Stimulated activated memory B cell treated with anti-CD40 and anti-IgM and Interleukin-4, amounts not matched to agents 10 μg/mL and 1 μg/mL and 100 μg/mL, for 72 hours (primary cell): ENCODE measurements at regions not wholly inside any gene's neighbourhood (a gene's known extent, or its start where the extent isn't known, plus 50 kb on each side); places are given as distances from the start of the nearest gene placed in this dataset.
"Not testable (repeated sequence)": the region's sequence is repeated elsewhere in the genome, so short reads cannot be mapped to it uniquely, and the experiment has no call there.

Experiments used
- ATAC-seq: fragments of 150-1000 bp; cut with Tn5 transposase; 2 replicates; pipeline ENCODE4 v1.10.0; 2021
- H3K27ac Mint-ChIP-seq: one replicate; pipeline ENCODE4 v1.8.0; 2022; ENCODE audit warnings: mild to moderate bottlenecking, mixed read lengths
- H3K27me3 Mint-ChIP-seq: one replicate; pipeline ENCODE4 v1.8.0; 2022; ENCODE audit warnings: mixed read lengths
- H3K36me3 Mint-ChIP-seq: one replicate; pipeline ENCODE4 v1.8.0; 2022; ENCODE audit warnings: mixed read lengths
- H3K4me1 Mint-ChIP-seq: one replicate; pipeline ENCODE4 v1.8.0; 2022; ENCODE audit warnings: mixed read lengths
- H3K4me3 Mint-ChIP-seq: one replicate; pipeline ENCODE4 v1.8.0; 2022; ENCODE audit warnings: mild to moderate bottlenecking, moderate library complexity, mixed read lengths
- H3K9me3 Mint-ChIP-seq: one replicate; pipeline ENCODE4 v1.8.0; 2022; ENCODE audit warnings: mixed read lengths

DNA sequence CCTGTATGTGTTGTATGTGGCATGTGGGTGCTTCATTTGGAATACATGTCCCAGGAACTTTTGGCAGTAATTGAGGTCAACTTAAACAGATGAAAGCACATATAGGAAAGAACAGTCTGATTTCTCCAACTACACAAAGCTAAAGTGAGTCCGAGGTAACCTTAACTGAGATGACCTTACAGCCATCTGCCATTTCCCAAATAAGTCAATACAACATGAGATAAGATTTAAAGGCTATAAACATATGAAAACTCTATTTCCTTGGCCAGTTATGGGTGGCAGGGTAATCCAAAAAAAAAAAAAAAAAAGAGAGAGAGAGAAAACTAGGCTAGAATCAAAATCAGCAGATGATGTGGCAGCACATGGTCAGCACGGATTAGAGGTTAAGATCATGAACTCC is 1068.3 kb downstream of the KHDRBS2 start:
- no peak overlapping the region for H3K4me3 Mint-ChIP-seq
- H3K9me3 Mint-ChIP-seq = peaks cover 6% of the 10 kb centered on the region
- H3K27ac Mint-ChIP-seq = no peak overlapping the region
- no peak for ATAC-seq
- H3K4me1 Mint-ChIP-seq = no peaks in the 10 kb centered on the region
- no peaks in the 10 kb centered on the region for H3K27me3 Mint-ChIP-seq
- H3K36me3 Mint-ChIP-seq = no peaks in the 10 kb centered on the region

DNA sequence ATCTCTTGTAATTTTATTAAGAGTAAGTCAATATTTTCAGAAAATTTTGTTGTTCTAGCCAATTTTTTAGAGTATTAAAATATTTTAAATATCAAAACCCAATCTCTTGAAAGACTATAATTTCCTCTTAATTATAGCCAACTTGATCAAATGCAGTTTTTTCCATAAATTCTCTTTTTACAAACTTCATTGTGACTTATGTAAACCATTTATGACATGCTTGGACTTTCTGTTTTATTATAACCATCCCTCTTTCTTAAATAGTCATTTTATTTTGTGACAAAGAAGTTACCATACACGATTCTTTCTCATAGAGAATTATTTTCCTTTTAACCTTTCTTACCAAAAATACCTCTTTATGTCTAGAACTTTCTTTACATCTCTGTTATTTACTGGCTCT is 1075.5 kb downstream of the KHDRBS2 start:
- Mint-ChIP-seq H3K4me1 (no peaks in the 10 kb centered on the region), H3K4me3 (no peak overlapping the region), H3K9me3 (peaks cover 9% of the 10 kb centered on the region), H3K27ac (no peak overlapping the region), H3K27me3 (no peaks in the 10 kb centered on the region), H3K36me3 (no peaks in the 10 kb centered on the region)
- ATAC-seq = no peak

DNA sequence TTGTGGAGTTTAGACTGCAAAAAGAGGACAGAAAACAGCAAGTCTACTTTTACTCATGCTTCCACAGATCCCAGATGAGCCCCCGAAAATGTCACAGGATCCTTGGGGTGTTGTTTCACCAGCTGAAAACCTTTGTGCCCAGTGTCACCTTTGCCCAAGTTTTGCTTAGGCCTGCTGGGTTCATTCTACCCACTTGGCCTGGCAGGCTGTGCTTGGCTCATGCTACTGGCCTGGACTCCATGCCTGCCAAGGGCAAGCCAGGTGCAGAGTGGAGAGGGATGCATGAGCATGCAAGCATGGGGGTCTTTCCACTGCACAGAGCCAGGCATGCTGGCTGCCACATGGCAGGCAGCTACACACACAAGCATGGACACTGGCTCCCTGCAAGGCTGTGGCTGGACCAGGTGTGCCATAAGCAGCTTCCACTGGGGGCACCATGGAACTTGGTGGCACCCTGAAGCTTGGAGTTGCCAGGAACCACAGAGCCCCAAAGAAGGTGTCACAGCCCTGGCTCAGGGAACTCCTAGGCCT is 1082.0 kb downstream of the KHDRBS2 start:
- no peaks in the 10 kb centered on the region for H3K36me3 Mint-ChIP-seq
- no peaks in the 10 kb centered on the region for H3K4me1 Mint-ChIP-seq
- ATAC-seq = no peak
- no peak overlapping the region for H3K27ac Mint-ChIP-seq
- peaks cover 8% of the 10 kb centered on the region for H3K9me3 Mint-ChIP-seq
- H3K27me3 Mint-ChIP-seq = no peaks in the 10 kb centered on the region
- H3K4me3 Mint-ChIP-seq = no peak overlapping the region

DNA sequence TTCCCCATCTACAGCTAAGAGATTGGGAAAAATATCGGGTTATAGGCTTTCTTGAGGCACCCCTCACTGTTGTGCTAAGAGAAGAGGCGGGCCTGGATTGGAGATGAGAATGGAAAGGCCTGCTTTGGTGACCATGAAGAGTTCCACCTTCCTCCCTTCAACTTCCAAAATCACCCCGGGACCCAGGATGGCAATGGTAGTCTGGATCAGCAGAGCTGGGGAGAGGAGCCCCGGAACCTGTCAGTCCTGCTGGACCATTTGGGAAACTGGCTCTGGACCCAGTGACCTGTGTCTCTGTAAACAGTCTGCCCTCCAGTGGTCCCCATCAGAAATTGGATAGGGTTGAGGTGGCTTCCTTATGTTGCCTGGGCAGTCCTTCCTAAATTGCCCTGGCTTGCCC is 1085.6 kb downstream of the KHDRBS2 start:
- no peak for ATAC-seq
- no peaks in the 10 kb centered on the region for H3K4me1 Mint-ChIP-seq
- no peak overlapping the region for H3K27ac Mint-ChIP-seq
- peaks cover 9% of the 10 kb centered on the region for H3K9me3 Mint-ChIP-seq
- H3K27me3 Mint-ChIP-seq = no peaks in the 10 kb centered on the region
- no peak overlapping the region for H3K4me3 Mint-ChIP-seq
- H3K36me3 Mint-ChIP-seq = no peaks in the 10 kb centered on the region

DNA sequence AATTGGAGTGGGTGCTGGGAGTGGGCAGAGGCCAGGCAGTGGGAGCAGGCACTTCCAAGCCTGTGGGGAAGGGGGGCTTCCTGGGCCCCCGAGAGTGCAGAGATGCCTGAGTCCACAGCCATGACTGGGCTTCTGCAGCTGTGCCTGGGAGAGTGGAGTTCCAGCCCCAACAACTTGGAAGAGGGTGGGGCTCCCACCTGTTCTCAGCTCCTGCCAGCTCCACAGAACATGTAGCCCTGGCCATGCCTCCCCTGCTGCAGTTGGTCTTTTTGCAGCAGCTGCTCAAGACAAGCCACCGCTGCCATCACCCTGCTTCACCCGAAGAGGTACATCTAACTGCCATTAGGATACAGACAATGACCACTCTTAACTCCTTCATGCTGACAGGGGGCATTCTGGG is 1092.3 kb downstream of the KHDRBS2 start:
- ATAC-seq = no peak
- no peak overlapping the region for H3K27ac Mint-ChIP-seq
- no peaks in the 10 kb centered on the region for H3K27me3 Mint-ChIP-seq
- peaks cover 7% of the 10 kb centered on the region for H3K9me3 Mint-ChIP-seq
- no peak overlapping the region for H3K4me3 Mint-ChIP-seq
- H3K4me1 Mint-ChIP-seq = no peaks in the 10 kb centered on the region
- no peaks in the 10 kb centered on the region for H3K36me3 Mint-ChIP-seq

DNA sequence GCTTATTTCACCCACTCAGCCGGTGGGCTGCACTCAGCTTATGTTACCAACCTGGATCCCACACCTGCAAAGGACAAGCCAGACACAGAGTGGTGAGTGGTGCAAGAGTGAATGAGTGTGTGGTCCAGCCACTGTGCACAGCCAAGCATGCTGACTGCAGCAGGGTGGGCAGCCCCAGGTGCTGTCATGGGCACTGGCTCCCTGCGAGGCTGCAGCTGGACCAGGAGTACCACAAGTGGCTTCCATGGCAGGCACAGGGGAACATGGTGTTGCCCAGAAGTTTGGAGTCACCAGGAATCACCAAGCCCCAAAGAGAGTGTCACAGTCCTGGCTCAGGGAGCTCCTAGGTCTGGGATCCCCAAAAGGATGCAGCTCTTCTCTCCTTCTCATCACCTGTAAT is 1093.4 kb downstream of the KHDRBS2 start:
- Mint-ChIP-seq H3K36me3 (no peaks in the 10 kb centered on the region), H3K4me1 (no peaks in the 10 kb centered on the region), H3K4me3 (no peak overlapping the region), H3K9me3 (peaks cover 3% of the 10 kb centered on the region), H3K27ac (no peak overlapping the region), H3K27me3 (no peaks in the 10 kb centered on the region)
- peak; percentile 41 for ATAC-seq

DNA sequence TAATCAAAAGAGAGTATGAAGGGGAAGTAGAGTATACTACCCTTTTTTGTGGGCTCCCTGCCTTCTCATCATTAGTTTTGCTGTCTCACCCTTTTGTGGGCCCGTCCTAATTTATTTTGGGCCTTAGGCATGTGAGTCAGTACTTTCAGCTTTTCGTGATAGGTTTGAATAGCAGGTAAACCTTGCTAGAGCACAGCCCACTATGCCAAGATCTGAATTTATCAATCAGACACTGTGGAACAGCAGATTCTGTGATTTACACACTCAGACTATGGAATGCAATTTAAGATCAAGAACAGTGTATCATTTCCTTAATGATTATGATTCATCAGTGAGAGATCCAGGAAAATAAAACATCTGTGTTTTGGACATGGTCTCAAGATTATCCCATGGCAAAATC is 1117.1 kb downstream of the KHDRBS2 start:
- Mint-ChIP-seq H3K4me1 (no peaks in the 10 kb centered on the region), H3K9me3 (peaks cover 9% of the 10 kb centered on the region), H3K27me3 (no peaks in the 10 kb centered on the region), H3K27ac (no peak overlapping the region), H3K4me3 (no peak overlapping the region), H3K36me3 (no peaks in the 10 kb centered on the region)
- no peak for ATAC-seq

DNA sequence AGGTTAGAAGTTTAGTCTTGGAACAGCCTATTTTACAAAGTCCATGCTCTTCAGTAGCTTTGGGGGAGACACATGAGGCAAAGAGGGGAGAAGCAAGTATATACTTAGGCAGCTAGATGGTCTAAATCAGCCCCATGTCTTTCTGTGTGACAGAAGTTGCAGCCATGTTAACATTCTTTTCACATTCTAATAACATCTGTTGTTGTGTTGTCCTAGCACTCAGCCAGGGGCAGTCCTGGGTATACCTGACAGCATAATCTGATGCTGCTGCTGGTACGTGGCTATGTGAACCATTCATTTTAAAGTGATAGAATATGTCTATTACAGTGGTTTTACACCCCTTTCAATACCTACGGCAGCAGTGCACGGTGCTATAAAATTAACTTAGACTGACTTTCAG is 1137.0 kb downstream of the KHDRBS2 start:
- H3K4me3 Mint-ChIP-seq, H3K27ac Mint-ChIP-seq, H3K27me3 Mint-ChIP-seq, ATAC-seq, H3K4me1 Mint-ChIP-seq, H3K36me3 Mint-ChIP-seq, H3K9me3 Mint-ChIP-seq: not testable (repeated sequence)

DNA sequence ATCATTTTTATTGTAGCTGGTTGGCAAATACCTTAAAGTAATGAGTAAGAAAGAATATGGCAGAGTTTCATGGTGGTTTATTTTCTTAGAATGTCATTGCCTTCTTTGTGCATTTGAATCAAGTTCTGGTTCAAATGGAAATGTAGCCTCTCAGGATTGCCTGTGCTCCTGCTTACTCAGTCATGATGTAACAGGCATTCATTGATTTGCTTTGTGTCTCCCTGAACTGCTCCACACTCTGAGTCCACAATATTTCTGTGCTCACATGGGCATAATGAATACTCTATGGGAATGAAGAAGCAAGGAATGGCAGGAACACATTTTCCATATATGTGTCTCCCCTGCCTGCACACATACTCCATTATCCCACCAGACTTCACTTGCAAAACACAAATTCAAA is 1143.8 kb downstream of the KHDRBS2 start:
- H3K36me3 Mint-ChIP-seq, H3K4me3 Mint-ChIP-seq, H3K27ac Mint-ChIP-seq, H3K27me3 Mint-ChIP-seq, H3K9me3 Mint-ChIP-seq, H3K4me1 Mint-ChIP-seq, ATAC-seq: not testable (repeated sequence)

DNA sequence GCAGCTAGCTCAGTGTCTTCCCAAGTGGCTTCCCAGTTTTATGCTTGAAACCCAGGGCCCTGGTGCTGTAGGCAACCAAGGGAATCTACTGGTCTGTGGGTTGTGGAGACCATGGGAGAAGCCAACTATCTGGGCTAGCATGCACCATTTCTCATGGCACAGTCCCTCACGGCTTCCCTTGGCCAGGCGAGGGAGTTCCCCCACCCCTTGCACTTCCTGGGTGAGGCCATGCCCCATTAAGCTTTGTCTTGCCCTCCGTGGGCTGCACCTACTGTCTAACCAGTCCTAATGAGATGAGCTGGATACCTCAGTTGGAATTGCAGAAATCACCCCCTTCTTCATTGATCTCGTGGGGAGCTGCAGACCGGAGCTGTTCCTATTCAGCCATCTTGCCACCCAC is 1152.0 kb downstream of the KHDRBS2 start:
- H3K4me1 Mint-ChIP-seq = no peaks in the 10 kb centered on the region
- no peak for ATAC-seq
- no peaks in the 10 kb centered on the region for H3K36me3 Mint-ChIP-seq
- peaks cover 8% of the 10 kb centered on the region for H3K9me3 Mint-ChIP-seq
- H3K4me3 Mint-ChIP-seq = no peak overlapping the region
- no peak overlapping the region for H3K27ac Mint-ChIP-seq
- H3K27me3 Mint-ChIP-seq = no peaks in the 10 kb centered on the region

DNA sequence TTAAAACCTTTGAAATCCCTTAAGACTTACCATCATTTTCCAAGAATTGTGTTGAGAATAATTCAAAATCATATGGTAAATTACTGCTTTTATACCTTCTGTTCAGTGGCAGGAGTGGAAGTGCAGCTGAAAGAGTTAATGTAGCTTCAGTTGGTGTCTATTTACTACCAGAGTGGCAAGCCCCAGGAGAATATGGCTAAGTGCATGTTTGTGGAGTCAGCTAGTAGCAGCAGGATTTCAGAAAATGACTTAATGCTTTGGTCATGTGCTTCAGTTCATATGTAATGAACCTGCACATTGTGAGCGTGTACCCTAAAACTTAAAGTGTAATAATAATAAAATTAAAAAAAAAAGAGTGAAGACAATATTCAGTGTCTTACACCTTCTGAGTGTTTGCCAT is 1171.8 kb downstream of the KHDRBS2 start:
- H3K9me3 Mint-ChIP-seq, H3K36me3 Mint-ChIP-seq, H3K27me3 Mint-ChIP-seq, H3K4me1 Mint-ChIP-seq, ATAC-seq, H3K27ac Mint-ChIP-seq, H3K4me3 Mint-ChIP-seq: not testable (repeated sequence)

DNA sequence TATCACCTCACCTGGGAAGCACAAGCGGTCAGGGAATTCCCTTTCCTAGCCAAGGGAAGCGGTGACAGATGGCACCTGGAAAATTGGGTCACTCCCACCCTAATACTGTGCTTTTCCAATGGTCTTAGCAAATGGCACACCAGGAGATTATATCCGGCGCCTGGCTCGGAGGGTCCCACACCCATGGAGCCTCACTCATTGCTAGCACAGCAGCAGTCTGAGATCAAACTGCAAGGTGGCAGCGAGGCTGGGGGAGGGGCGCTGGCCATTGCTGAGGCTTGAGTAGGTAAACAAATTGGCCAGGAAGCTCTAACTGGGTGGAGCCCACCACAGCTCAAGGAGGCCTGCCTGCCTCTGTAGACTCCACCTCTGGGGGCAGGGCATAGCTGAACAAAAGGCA is 1178.1 kb downstream of the KHDRBS2 start:
- H3K27ac Mint-ChIP-seq, H3K4me1 Mint-ChIP-seq, H3K4me3 Mint-ChIP-seq, H3K36me3 Mint-ChIP-seq, H3K27me3 Mint-ChIP-seq, ATAC-seq: not testable (repeated sequence)
- H3K9me3 Mint-ChIP-seq = peaks cover 12% of the 10 kb centered on the region

DNA sequence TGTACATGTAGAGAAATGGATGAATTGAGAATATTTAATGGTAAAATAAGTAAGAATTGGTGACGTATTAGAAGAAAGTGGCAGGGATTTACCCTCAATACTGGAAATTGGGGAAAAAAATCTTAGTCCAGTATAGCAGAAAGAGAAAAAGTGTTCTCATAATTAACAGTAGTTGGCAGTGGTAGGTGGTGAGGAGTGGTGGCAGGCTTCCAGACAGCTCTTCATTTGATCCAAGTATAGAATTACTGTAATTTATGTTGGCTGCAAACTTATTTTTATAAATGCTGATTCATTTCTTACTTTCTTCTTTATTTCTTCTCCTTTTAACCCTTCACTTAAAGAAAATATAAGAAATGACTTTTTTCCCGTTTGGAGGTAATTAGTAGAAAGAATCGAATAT is 1182.4 kb downstream of the KHDRBS2 start:
- H3K9me3 Mint-ChIP-seq = not testable (repeated sequence)

DNA sequence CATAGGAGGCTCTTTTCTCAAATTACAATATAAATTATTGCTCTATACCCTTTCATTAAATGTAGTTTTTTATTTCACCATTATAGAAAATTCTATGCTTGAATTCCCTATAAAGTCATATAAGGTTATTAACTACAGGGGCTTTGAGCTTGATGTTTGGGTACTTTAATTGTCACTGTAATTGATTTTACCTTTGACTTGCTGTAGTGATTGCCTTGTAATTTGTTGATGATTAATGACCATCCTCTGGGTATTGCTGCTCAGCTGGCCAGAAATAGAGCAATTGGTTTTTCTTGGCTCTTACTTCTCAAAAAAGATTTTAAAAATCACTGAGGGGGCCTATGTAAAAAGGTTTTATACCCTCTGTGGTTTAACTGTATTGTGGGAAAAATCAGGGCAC is 1186.0 kb downstream of the KHDRBS2 start:
- Mint-ChIP-seq H3K36me3 (no peaks in the 10 kb centered on the region), H3K9me3 (peaks cover 16% of the 10 kb centered on the region), H3K4me3 (no peak overlapping the region), H3K4me1 (no peaks in the 10 kb centered on the region), H3K27ac (no peak overlapping the region), H3K27me3 (no peaks in the 10 kb centered on the region)
- no peak for ATAC-seq

More for the DNA sequence above, 1182.4 kb downstream of the KHDRBS2 start:
- H3K4me1 Mint-ChIP-seq, H3K27me3 Mint-ChIP-seq, ATAC-seq, H3K4me3 Mint-ChIP-seq, H3K27ac Mint-ChIP-seq, H3K36me3 Mint-ChIP-seq: not testable (repeated sequence)

DNA sequence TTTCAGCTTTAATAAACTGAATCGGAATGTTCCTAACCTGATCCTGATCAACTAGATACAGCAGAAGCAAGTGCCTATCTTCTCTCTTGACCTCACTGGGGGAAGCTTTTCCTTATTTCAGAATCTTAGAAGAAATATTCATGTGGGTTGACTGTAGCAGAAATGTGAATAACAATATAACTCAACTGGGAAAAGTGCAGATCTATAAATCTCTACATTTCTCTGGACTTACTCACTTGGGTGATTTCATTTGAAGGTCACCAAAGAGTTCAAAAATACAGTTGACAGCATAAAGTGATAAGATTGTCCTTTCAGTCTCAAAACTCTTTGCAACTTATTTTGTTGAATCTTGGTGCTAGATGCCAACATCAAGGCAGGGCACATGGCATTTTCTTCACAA is 1186.5 kb downstream of the KHDRBS2 start:
- peaks cover 12% of the 10 kb centered on the region for H3K9me3 Mint-ChIP-seq
- not testable (repeated sequence) for ATAC-seq, H3K4me3 Mint-ChIP-seq, H3K36me3 Mint-ChIP-seq, H3K27me3 Mint-ChIP-seq, H3K4me1 Mint-ChIP-seq, H3K27ac Mint-ChIP-seq

DNA sequence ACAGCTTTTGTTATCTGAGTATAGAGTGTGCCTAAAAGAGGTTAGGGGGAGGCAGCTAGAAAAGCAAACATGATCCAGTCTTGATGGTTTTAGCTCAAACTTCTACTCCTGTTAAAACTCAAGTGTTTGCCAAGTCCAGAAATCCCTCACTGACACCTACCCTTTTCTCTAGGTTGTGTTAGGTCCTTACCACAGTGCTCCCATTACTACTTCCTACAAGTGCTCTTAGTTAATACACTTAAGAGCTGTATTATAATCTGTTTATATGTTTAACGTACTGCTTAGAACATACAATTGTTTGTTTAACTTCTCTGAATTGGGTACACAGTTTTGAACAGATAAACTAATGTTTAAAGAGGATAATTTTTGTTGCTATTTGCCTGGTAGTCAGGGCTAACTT is 1198.0 kb downstream of the KHDRBS2 start:
- ATAC-seq, H3K9me3 Mint-ChIP-seq, H3K4me1 Mint-ChIP-seq, H3K4me3 Mint-ChIP-seq, H3K36me3 Mint-ChIP-seq, H3K27me3 Mint-ChIP-seq, H3K27ac Mint-ChIP-seq: not testable (repeated sequence)

DNA sequence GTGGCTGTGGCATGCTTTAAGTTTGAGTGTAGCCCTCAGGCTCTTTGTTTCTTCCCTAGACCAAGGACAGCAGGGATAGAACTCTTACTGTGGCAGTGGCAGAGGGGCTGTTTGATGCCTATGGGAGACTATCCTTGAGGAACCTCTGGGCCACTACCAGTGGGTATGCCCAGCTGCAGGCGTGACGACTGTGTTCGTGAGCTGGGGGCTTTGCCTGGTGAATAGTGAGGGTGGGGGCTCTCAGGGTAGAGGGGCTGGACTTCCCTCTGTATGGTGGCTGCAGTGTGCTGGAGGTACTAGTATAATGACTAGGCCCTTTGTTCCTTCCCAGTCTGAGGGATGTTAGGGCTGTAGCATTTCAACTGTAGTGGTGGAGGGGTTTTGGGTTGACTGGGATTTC is 1242.0 kb downstream of the KHDRBS2 start:
- no peak for ATAC-seq
- Mint-ChIP-seq H3K9me3 (peaks cover 2% of the 10 kb centered on the region), H3K4me1 (no peaks in the 10 kb centered on the region), H3K36me3 (no peaks in the 10 kb centered on the region), H3K27me3 (no peaks in the 10 kb centered on the region), H3K27ac (no peak overlapping the region), H3K4me3 (no peak overlapping the region)
